ENCODE measurements at regions not wholly inside any gene's neighbourhood (a gene's known extent, or its start where the extent isn't known, plus 50 kb on each side); places are given as distances from the start of the nearest gene placed in this dataset.

- no peaks in the 10 kb centered on the region for H3K27me3 ChIP-seq (ENCODE audit: insufficient read depth, poor library complexity, severe bottlenecking)
- peak; percentile 59 to 66 for DNase-seq (ENCODE audit: low read depth in 1 of 2, low spot score in 1 of 2)
- no peak overlapping the region for H3K27ac ChIP-seq (replicated peaks)
- no peak overlapping the region for H3K4me3 ChIP-seq (replicated peaks; ENCODE audit: insufficient read depth, low read length)
- TF ChIP-seq GABPA (IDR thresholded peaks at IDR 0.05; ENCODE audit: low read depth) (no peak), CTCF (IDR thresholded peaks at IDR 0.05; ENCODE audit: insufficient read depth, low read length) (no peak), REST (IDR thresholded peaks at IDR 0.05; ENCODE audit: insufficient replicate concordance, low read depth) (no peak), POLR2AphosphoS5 (IDR thresholded peaks at IDR 0.05; ENCODE audit: low read depth) (no peak), SPI1 (IDR thresholded peaks at IDR 0.05; ENCODE audit: borderline replicate concordance, low read depth) (no peak)
These were observed 283.6 kb upstream of the CNR1 start for GRCh38 chr6:88449770-88450169.

GRCh38 chr6:88445188-88445965 lies 279.2 kb upstream of the CNR1 start:
- no peaks in the 10 kb centered on the region for H3K27me3 ChIP-seq (ENCODE audit: insufficient read depth, poor library complexity, severe bottlenecking)
- H3K27ac ChIP-seq (replicated peaks) = peak overlapping the region; percentile 22; the same call in 1 of the 2 replicates
- TF ChIP-seq CTCF (IDR thresholded peaks at IDR 0.05; ENCODE audit: insufficient read depth, low read length) (no peak), REST (IDR thresholded peaks at IDR 0.05; ENCODE audit: insufficient replicate concordance, low read depth) (no peak), POLR2AphosphoS5 (IDR thresholded peaks at IDR 0.05; ENCODE audit: low read depth) (no peak), GABPA (IDR thresholded peaks at IDR 0.05; ENCODE audit: low read depth) (no peak), SPI1 (IDR thresholded peaks at IDR 0.05; ENCODE audit: borderline replicate concordance, low read depth) (no peak)
- no peak overlapping the region for H3K4me3 ChIP-seq (replicated peaks; ENCODE audit: insufficient read depth, low read length)
- DNase-seq (ENCODE audit: low read depth in 1 of 2, low spot score in 1 of 2) = no peak

- Histone ChIP-seq H3K27me3 (ENCODE audit: insufficient read depth, poor library complexity, severe bottlenecking) (no peaks in the 10 kb centered on the region), H3K4me3 (replicated peaks; ENCODE audit: insufficient read depth, low read length) (no peak overlapping the region), H3K27ac (replicated peaks) (peak overlapping the region; percentile 73)
- TF ChIP-seq CTCF (IDR thresholded peaks at IDR 0.05; ENCODE audit: insufficient read depth, low read length) (no peak), GABPA (IDR thresholded peaks at IDR 0.05; ENCODE audit: low read depth) (no peak), REST (IDR thresholded peaks at IDR 0.05; ENCODE audit: insufficient replicate concordance, low read depth) (no peak), SPI1 (IDR thresholded peaks at IDR 0.05; ENCODE audit: borderline replicate concordance, low read depth) (peak; percentile 34; the same call in 1 of the 2 replicates)
- DNase-seq (ENCODE audit: low read depth in 1 of 2, low spot score in 1 of 2) = peak in 1 of 2 experiments; percentile 26
These were observed 277.4 kb upstream of the CNR1 start for GRCh38 chr6:88443554-88443953.
